ENCODE measurements at regions not wholly inside any gene's neighbourhood (a gene's known extent, or its start where the extent isn't known, plus 50 kb on each side); places are given as distances from the start of the nearest gene placed in this dataset.

GRCh38 chr20:40806929-40807820 lies 118.1 kb upstream of the MAFB start:
- ATAC-seq (no peak), DNase-seq (ENCODE audit: low spot score) (no peak)

- ATAC-seq (no peak), DNase-seq (ENCODE audit: low spot score) (no peak)
Measured at GRCh38 chr20:40807821-40808170, 118.8 kb upstream of the MAFB start.

GRCh38 chr20:40808936-40809335 lies 119.9 kb upstream of the MAFB start:
- ATAC-seq: no peak

GRCh38 chr20:40809361-40809760 lies 120.3 kb upstream of the MAFB start:
- ATAC-seq (no peak), DNase-seq (ENCODE audit: low spot score) (no peak)

More at GRCh38 chr20:40808936-40809335, 119.9 kb upstream of the MAFB start:
- no peak for DNase-seq (ENCODE audit: low spot score)

GRCh38 chr20:40810332-40811000 lies 121.4 kb upstream of the MAFB start:
- no peak for ATAC-seq
- no peak for DNase-seq (ENCODE audit: low spot score)

- no peak for DNase-seq (ENCODE audit: low spot score)
- ATAC-seq: no peak
Measured at GRCh38 chr20:40811004-40811403, 122.0 kb upstream of the MAFB start.

- DNase-seq (ENCODE audit: low spot score): no peak
- ATAC-seq: no peak
Measured at GRCh38 chr20:40811660-40812414, 122.8 kb upstream of the MAFB start.

GRCh38 chr20:40812415-40812925 lies 123.4 kb upstream of the MAFB start:
- no peak for ATAC-seq
- peak; percentile 7 for DNase-seq (ENCODE audit: low spot score)

GRCh38 chr20:40813029-40813431 lies 124.0 kb upstream of the MAFB start:
- no peak for ATAC-seq
- DNase-seq (ENCODE audit: low spot score): peak; percentile 41

- ATAC-seq (no peak), DNase-seq (ENCODE audit: low spot score) (no peak)
Measured at GRCh38 chr20:40813708-40814630, 124.9 kb upstream of the MAFB start.

GRCh38 chr20:40814631-40814960 lies 125.6 kb upstream of the MAFB start:
- no peak for DNase-seq (ENCODE audit: low spot score)
- ATAC-seq: no peak

GRCh38 chr20:40815156-40816038 lies 126.4 kb upstream of the MAFB start:
- DNase-seq (ENCODE audit: low spot score) (peak; percentile 35), ATAC-seq (no peak)

- no peak for ATAC-seq
- DNase-seq (ENCODE audit: low spot score): no peak
Measured at GRCh38 chr20:40816039-40816352, 127.0 kb upstream of the MAFB start.

- DNase-seq (ENCODE audit: low spot score) (no peak), ATAC-seq (no peak)
Measured at GRCh38 chr20:40821429-40821828, 132.4 kb upstream of the MAFB start.

- DNase-seq (ENCODE audit: low spot score) (no peak), ATAC-seq (no peak)
Measured at GRCh38 chr20:40826699-40827098, 137.7 kb upstream of the MAFB start.

- DNase-seq (ENCODE audit: low spot score) (no peak), ATAC-seq (no peak)
Measured at GRCh38 chr20:40835321-40835720, 146.3 kb upstream of the MAFB start.

- no peak for ATAC-seq
- no peak for DNase-seq (ENCODE audit: low spot score)
Measured at GRCh38 chr20:40838509-40838908, 149.5 kb upstream of the MAFB start.

GRCh38 chr20:40843251-40843650 lies 154.2 kb upstream of the MAFB start:
- DNase-seq (ENCODE audit: low spot score) (no peak), ATAC-seq (no peak)

- ATAC-seq (no peak), DNase-seq (ENCODE audit: low spot score) (no peak)
Measured at GRCh38 chr20:40844332-40844731, 155.3 kb upstream of the MAFB start.

- DNase-seq (ENCODE audit: low spot score) (no peak), ATAC-seq (no peak)
Measured at GRCh38 chr20:40848096-40848495, 159.1 kb upstream of the MAFB start.
